GM06990 (cell line): ENCODE measurements at regions not wholly inside any gene's neighbourhood (a gene's known extent, or its start where the extent isn't known, plus 50 kb on each side); places are given as distances from the start of the nearest gene placed in this dataset.

Experiments
- DNase-seq: peaks from one replicate; pipeline ENCODE4 v3.0.0-alpha.2; 2011; ENCODE audit not compliant: insufficient read length; ENCODE audit errors: extremely low read depth
- H3K27me3 ChIP-seq: replicated peaks from 2 replicates; pipeline ENCODE4 v1.6.0; 2011; ENCODE audit warnings: low read length; ENCODE audit not compliant: control insufficient read depth, insufficient read depth
- H3K36me3 ChIP-seq: 2 replicates; pipeline ENCODE4 v1.5.1; 2011; ENCODE audit warnings: low read length; ENCODE audit not compliant: control insufficient read depth, insufficient read depth
- H3K4me3 ChIP-seq: replicated peaks from 2 replicates; pipeline ENCODE4 v1.5.1; 2011; ENCODE audit warnings: low read depth, mild to moderate bottlenecking, control low read depth, low read length
- CTCF ChIP-seq: IDR thresholded peaks from 2 replicates; pipeline ENCODE4 v1.5.1; 2011; ENCODE audit warnings: low read length, control low read depth, mild to moderate bottlenecking, inconsistent platforms; ENCODE audit not compliant: insufficient read depth, poor library complexity, severe bottlenecking

DNA sequence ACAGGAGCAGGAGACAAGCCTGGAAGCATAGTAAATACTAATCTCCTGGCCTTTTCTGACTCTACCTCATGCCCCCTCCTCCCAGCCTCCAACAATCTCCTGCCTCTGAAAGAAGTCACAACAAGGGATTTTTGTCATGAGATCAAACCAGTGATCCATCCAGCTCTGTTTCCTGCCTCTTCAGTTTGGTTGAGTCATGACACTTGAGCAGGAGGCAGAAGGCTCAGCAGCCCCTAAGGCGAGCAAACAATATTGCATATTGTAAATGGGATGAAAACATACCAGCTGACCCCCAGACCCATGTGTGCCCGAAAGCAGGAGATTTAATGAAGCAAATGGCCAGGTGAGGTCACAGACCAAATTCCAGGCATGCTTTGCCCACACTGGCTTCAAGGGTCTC lies 272.8 kb downstream of the GAS1 start:
- no peaks in the 10 kb centered on the region for H3K36me3 ChIP-seq
- TF ChIP-seq CTCF: no peak
- H3K27me3 ChIP-seq: no peaks in the 10 kb centered on the region; the same call in none of the 2 replicates
- no peak overlapping the region for H3K4me3 ChIP-seq
- no peak for DNase-seq

GRCh38 chr9:86672966-86673365 lies 274.3 kb downstream of the GAS1 start:
- no peaks in the 10 kb centered on the region for H3K36me3 ChIP-seq
- no peak for DNase-seq
- no peak overlapping the region for H3K4me3 ChIP-seq
- no peaks in the 10 kb centered on the region; the same call in 1 of the 2 replicates for H3K27me3 ChIP-seq
- TF ChIP-seq CTCF: no peak

- no peak for DNase-seq
- TF ChIP-seq CTCF: no peak
- H3K27me3 ChIP-seq: no peaks in the 10 kb centered on the region; the same call in 1 of the 2 replicates
These were observed 275.0 kb downstream of the GAS1 start for GRCh38 chr9:86672301-86672700.

DNA sequence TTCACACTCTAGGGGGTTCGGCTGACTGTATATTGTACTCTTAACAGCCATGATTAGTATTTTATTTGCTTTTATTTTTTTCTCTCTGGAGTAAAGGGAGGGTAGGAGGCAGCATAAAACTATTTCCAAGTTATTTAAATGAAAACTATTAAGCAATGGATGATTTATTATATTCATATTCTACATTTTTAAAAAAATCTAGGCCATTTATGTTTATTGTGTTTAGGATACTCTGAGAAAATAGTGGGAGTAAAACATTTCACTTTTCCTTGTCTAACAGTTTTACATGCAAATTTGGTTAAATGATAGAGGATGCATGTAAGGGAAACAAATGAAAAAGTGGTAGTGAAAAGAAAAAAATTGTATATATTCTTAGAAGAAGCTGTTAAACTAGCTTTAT lies 276.3 kb downstream of the GAS1 start:
- DNase-seq: no peak
- H3K27me3 ChIP-seq: no peaks in the 10 kb centered on the region; the same call in none of the 2 replicates
- H3K36me3 ChIP-seq: no peaks in the 10 kb centered on the region
- no peak for TF ChIP-seq CTCF
- no peak overlapping the region for H3K4me3 ChIP-seq

More at GRCh38 chr9:86672301-86672700, 275.0 kb downstream of the GAS1 start:
- no peak overlapping the region for H3K4me3 ChIP-seq
- H3K36me3 ChIP-seq: no peaks in the 10 kb centered on the region

GRCh38 chr9:86670536-86670935 lies 276.8 kb downstream of the GAS1 start:
- TF ChIP-seq CTCF: no peak
- H3K36me3 ChIP-seq: no peaks in the 10 kb centered on the region
- no peaks in the 10 kb centered on the region; the same call in none of the 2 replicates for H3K27me3 ChIP-seq
- H3K4me3 ChIP-seq: no peak overlapping the region
- DNase-seq: no peak

DNA sequence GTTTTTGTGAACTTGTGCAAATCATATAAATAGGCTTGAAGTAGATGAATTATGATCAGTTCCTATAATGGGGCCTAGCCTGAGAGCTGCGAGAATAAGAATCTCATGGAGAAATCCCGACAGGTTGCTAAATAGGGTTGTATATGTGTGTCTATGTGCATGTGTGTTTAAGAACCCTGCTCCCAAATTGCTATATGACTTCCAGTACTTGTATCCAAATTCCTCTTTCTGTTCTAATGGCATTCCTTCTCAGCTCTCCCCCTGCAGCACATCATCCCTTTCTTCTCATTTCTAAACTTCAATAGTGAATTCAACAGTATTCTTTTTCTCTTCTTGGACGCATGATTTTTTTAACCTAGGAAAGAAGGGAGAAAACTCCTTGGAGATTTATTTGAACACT lies 277.2 kb downstream of the GAS1 start:
- TF ChIP-seq CTCF: no peak
- no peak overlapping the region for H3K4me3 ChIP-seq
- no peaks in the 10 kb centered on the region for H3K36me3 ChIP-seq

More for the DNA sequence above, 277.2 kb downstream of the GAS1 start:
- no peak for DNase-seq
- H3K27me3 ChIP-seq: no peaks in the 10 kb centered on the region; the same call in 1 of the 2 replicates
